ENCODE measurements at regions not wholly inside any gene's neighbourhood (a gene's known extent, or its start where the extent isn't known, plus 50 kb on each side); places are given as distances from the start of the nearest gene placed in this dataset.

DNA sequence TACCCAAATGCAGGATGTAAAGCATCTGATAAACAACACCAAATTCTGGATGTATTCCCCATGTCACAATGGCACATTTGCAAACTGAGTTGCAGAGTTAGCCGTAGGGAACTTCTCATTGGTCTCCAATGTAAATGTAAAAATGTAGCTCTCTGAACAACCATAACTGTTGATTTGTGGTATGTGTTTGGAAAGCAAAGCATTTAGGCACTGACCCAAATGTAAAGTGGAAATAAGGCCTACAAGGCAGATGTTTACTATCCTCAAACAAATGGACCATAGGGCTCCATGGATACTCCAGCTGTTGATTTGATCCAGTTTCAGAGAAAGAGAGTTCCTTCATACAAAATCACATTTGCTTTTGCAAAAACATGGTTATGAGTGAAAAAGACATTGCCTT, 223.0 kb upstream of the ELAC2 start:
- ChIA-PET POLR2A (no interaction called here), CTCF (interaction anchor here (0.6 kb wide), 1 partner anchor 35 kb away, joined by 4 read pairs; no protein-coding TSS in a partner anchor)
- Histone ChIP-seq H3K27ac (ENCODE audit: extremely low read depth, low read depth, low read length) (no peak overlapping the region), H3K9me3 (ENCODE audit: control insufficient read depth, insufficient read depth, low read depth, low read length) (no peaks in the 10 kb centered on the region), H3K36me3 (ENCODE audit: control insufficient read depth in 2 of 2, insufficient read depth in 1 of 2, low read length in 2 of 2) (no peaks in the 10 kb centered on the region), H3K4me1 (ENCODE audit: control insufficient read depth, insufficient read depth, low read length) (no peaks in the 10 kb centered on the region), H3K4me3 (ENCODE audit: low read depth, low read length) (no peak overlapping the region)
- TF ChIP-seq ZNF701 (tag by site-specific recombination; IDR thresholded peaks at IDR 0.05) (no peak), ZXDB (tag by site-specific recombination; IDR thresholded peaks at IDR 0.05) (no peak), ZNF548 (tag by site-specific recombination; IDR thresholded peaks at IDR 0.05) (no peak), ZFP37 (tag by site-specific recombination; IDR thresholded peaks at IDR 0.05) (no peak), ZNF366 (tag by site-specific recombination; conservative IDR thresholded peaks at IDR 0.05) (no peak), ZNF777 (tag by site-specific recombination; IDR thresholded peaks at IDR 0.05; ENCODE audit: borderline replicate concordance) (no peak)
- TF ChIP-seq, protein P1, sequence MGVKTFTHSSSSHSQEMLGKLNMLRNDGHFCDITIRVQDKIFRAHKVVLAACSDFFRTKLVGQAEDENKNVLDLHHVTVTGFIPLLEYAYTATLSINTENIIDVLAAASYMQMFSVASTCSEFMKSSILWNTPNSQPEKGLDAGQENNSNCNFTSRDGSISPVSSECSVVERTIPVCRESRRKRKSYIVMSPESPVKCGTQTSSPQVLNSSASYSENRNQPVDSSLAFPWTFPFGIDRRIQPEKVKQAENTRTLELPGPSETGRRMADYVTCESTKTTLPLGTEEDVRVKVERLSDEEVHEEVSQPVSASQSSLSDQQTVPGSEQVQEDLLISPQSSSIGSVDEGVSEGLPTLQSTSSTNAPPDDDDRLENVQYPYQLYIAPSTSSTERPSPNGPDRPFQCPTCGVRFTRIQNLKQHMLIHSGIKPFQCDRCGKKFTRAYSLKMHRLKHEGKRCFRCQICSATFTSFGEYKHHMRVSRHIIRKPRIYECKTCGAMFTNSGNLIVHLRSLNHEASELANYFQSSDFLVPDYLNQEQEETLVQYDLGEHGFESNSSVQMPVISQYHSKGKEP (tag by site-specific recombination; IDR thresholded peaks at IDR 0.05), result no peak
- TF ChIP-seq, protein P2, sequence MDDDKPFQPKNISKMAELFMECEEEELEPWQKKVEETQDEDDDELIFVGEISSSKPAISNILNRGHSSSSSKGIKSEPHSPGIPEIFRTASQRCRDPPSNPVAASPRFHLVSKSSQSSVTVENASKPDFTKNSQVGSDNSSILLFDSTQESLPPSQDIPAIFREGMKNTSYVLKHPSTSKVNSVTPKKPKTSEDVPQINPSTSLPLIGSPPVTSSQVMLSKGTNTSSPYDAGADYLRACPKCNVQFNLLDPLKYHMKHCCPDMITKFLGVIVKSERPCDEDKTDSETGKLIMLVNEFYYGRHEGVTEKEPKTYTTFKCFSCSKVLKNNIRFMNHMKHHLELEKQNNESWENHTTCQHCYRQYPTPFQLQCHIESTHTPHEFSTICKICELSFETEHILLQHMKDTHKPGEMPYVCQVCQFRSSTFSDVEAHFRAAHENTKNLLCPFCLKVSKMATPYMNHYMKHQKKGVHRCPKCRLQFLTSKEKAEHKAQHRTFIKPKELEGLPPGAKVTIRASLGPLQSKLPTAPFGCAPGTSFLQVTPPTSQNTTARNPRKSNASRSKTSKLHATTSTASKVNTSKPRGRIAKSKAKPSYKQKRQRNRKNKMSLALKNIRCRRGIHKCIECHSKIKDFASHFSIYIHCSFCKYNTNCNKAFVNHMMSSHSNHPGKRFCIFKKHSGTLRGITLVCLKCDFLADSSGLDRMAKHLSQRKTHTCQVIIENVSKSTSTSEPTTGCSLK (tag by site-specific recombination; IDR thresholded peaks at IDR 0.05), result no peak

DNA sequence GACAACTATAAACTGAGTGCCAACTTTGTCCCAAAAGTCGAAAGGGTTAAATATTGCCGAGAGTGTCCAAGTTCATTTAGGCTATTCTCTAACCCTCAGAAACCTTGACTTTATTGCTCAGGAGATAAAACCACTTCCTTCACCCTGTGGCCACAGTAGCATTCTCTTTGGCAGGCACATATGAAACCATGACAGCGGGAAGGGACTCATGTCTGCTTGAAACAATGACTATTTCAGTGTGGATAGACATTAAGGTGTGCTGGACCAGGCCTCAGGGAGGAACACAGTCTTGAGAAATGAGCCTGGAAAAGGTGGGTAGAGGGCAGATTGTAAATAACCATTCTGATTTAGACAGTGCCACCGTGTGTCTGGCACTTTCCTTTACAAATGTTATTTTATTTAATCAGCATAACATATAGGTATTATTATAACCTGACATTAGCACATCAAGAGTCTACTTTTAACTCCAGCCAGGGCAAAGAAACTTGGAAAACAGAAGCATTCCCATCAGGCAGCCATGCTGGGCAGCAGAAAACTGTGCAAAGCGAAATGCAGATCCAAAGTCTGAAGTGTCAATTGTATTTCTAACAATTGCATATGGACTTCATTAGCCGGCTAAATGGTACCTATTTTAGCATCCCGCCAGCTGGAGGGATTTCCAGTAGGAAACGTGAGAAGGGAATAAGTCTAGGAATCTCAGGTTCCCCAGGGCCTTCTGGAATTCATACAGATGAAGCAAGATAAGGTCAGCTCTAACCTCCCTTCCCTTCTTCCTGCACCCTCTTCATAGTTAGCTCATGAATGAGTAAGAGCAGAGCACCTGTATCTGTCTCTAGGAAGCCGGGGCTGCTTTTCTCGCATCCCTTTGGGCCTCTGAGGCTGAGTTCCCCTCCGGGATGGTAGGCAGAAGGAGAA, 212.8 kb upstream of the ELAC2 start:
- Histone ChIP-seq H3K27ac (ENCODE audit: extremely low read depth, low read depth, low read length) (no peak overlapping the region), H3K4me3 (ENCODE audit: low read depth, low read length) (no peak overlapping the region), H3K4me1 (ENCODE audit: control insufficient read depth, insufficient read depth, low read length) (no peaks in the 10 kb centered on the region), H3K36me3 (ENCODE audit: control insufficient read depth in 2 of 2, insufficient read depth in 1 of 2, low read length in 2 of 2) (no peaks in the 10 kb centered on the region), H3K9me3 (ENCODE audit: control insufficient read depth, insufficient read depth, low read depth, low read length) (no peaks in the 10 kb centered on the region)
- ChIA-PET CTCF (interaction anchor here (1.4 kb wide), 1 partner anchor 116 kb away, joined by 5 read pairs; no protein-coding TSS in a partner anchor), POLR2A (no interaction called here)
- TF ChIP-seq, protein P3, sequence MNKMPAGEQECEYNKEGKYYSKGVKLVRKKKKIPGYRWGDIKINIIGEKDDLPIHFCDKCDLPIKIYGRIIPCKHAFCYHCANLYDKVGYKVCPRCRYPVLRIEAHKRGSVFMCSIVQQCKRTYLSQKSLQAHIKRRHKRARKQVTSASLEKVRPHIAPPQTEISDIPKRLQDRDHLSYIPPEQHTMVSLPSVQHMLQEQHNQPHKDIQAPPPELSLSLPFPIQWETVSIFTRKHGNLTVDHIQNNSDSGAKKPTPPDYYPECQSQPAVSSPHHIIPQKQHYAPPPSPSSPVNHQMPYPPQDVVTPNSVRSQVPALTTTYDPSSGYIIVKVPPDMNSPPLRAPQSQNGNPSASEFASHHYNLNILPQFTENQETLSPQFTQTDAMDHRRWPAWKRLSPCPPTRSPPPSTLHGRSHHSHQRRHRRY (tag by site-specific recombination; IDR thresholded peaks at IDR 0.05), result no peak
- TF ChIP-seq ZNF658 (tag by site-specific recombination; IDR thresholded peaks at IDR 0.05) (no peak), ZNF121 (tag by site-specific recombination; IDR thresholded peaks at IDR 0.05) (no peak), FEZF1 (tag by site-specific recombination; IDR thresholded peaks at IDR 0.05) (no peak), ZNF792 (tag by site-specific recombination; IDR thresholded peaks at IDR 0.05) (no peak), ZNF114 (tag by site-specific recombination; IDR thresholded peaks at IDR 0.05) (no peak), ZNF433 (tag by site-specific recombination; IDR thresholded peaks at IDR 0.05; ENCODE audit: low read depth) (no peak), ZBTB1 (tag by site-specific recombination; IDR thresholded peaks at IDR 0.05) (no peak), ZNF341 (tag by site-specific recombination; IDR thresholded peaks at IDR 0.05; ENCODE audit: low read depth) (no peak), ZBTB21 (tag by site-specific recombination; IDR thresholded peaks at IDR 0.05) (no peak), BCL11A (tag by site-specific recombination; IDR thresholded peaks at IDR 0.05; ENCODE audit: low read depth) (no peak), ZBTB7A (tag by site-specific recombination; IDR thresholded peaks at IDR 0.05; ENCODE audit: low read depth) (no peak), ZNF423 (tag by site-specific recombination; IDR thresholded peaks at IDR 0.05) (no peak), ZFHX2 (tag by site-specific recombination; conservative IDR thresholded peaks at IDR 0.05) (no peak)
- TF ChIP-seq, protein P4, sequence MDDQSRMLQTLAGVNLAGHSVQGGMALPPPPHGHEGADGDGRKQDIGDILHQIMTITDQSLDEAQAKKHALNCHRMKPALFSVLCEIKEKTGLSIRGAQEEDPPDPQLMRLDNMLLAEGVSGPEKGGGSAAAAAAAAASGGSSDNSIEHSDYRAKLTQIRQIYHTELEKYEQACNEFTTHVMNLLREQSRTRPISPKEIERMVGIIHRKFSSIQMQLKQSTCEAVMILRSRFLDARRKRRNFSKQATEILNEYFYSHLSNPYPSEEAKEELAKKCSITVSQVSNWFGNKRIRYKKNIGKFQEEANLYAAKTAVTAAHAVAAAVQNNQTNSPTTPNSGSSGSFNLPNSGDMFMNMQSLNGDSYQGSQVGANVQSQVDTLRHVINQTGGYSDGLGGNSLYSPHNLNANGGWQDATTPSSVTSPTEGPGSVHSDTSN (CRISPR knock-in tag; IDR thresholded peaks at IDR 0.05), result no peak
- TF ChIP-seq, protein P5, sequence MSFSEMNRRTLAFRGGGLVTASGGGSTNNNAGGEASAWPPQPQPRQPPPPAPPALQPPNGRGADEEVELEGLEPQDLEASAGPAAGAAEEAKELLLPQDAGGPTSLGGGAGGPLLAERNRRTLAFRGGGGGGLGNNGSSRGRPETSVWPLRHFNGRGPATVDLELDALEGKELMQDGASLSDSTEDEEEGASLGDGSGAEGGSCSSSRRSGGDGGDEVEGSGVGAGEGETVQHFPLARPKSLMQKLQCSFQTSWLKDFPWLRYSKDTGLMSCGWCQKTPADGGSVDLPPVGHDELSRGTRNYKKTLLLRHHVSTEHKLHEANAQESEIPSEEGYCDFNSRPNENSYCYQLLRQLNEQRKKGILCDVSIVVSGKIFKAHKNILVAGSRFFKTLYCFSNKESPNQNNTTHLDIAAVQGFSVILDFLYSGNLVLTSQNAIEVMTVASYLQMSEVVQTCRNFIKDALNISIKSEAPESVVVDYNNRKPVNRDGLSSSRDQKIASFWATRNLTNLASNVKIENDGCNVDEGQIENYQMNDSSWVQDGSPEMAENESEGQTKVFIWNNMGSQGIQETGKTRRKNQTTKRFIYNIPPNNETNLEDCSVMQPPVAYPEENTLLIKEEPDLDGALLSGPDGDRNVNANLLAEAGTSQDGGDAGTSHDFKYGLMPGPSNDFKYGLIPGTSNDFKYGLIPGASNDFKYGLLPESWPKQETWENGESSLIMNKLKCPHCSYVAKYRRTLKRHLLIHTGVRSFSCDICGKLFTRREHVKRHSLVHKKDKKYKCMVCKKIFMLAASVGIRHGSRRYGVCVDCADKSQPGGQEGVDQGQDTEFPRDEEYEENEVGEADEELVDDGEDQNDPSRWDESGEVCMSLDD (tag by site-specific recombination; IDR thresholded peaks at IDR 0.05), result no peak
- TF ChIP-seq, protein P6, sequence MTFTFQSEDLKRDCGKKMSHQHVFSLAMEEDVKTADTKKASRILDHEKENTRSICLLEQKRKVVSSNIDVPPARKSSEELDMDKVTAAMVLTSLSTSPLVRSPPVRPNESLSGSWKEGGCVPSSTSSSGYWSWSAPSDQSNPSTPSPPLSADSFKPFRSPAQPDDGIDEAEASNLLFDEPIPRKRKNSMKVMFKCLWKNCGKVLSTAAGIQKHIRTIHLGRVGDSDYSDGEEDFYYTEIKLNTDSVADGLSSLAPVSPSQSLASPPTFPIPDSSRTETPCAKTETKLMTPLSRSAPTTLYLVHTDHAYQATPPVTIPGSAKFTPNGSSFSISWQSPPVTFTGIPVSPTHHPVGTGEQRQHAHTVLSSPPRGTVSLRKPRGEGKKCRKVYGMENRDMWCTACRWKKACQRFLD (tag by site-specific recombination; IDR thresholded peaks at IDR 0.05), result no peak
